G401.6 (cell line): ENCODE measurements at regions not wholly inside any gene's neighbourhood (a gene's known extent, or its start where the extent isn't known, plus 50 kb on each side); places are given as distances from the start of the nearest gene placed in this dataset.

Experiments used
- FAIRE-seq: peaks from 2 replicates; lab custom pipeline; 2012; peaks lifted over from hg19 to GRCh38; lab: Jason Lieb, UNC

DNA sequence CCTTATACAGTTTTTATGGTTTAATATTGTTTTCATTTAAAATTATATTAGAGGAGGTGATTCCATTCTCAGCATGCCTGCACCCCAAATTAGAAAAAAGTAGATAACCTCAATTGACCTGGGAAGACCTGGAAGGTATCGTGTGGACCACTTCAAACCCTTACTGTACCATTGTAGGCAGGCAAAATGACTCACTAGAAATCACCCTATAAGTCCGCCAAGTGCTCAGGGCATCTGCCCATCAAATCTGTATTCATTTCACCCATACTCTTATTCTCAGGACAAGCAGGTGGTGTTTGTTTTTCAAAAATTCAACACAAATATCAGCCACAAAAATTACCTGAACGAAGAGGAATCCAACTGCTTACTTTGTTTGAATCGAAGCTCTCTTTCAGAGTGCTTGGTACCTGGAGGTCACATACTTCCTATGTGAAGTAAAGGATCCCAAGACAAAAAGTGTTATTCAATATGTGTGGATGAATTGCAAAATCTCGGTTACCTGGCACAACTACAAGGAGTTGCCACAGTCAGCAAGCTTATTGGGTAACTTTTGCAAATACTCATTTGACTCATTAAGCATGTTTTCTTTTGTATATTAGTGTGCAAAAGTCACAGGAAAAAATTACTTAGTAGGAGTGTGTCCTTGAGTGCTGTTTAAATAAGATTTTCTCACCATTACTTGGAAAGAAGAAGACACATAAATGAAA is 216.2 kb downstream of the ENC1 start:
- no peak for FAIRE-seq

DNA sequence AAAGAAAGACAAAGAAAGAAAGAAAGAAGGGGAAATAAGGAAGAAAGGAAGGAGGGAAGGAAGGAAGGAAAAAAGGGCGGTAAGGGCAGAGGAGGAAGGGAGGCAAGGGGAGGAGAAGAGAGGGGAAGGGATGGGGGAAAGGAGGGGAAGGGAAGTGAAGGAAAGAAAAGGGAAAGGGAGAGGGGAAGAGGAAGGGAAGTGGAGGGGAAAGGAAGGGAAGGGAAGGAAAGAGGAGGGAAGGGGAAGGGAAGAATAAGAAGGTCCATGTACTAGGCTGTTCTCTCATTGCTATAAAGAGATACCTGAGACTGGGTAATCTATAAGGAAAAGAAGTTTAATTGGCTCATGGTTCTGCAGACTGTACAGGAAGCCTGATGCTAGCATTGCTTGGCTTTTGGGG is 217.1 kb downstream of the ENC1 start:
- no peak for FAIRE-seq

DNA sequence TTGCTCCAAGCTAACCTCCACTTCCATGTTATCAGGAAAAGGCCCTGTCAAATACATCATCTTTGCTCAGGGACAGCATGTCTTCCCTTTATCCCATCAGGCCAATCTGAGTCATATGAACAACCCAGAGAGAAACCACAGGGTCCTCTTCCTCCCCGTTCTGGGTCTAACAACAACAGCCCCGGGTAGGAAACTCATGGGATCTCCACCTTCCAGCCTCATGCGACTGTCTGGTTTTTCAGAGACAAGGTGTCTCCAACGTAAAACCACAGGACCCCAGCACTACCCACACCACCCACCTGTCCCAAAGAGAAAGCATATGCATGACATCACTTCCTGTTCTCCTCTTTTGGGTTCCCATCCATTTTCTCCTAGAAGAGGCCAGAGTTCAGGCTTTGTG is 217.9 kb downstream of the ENC1 start:
- FAIRE-seq = no peak

DNA sequence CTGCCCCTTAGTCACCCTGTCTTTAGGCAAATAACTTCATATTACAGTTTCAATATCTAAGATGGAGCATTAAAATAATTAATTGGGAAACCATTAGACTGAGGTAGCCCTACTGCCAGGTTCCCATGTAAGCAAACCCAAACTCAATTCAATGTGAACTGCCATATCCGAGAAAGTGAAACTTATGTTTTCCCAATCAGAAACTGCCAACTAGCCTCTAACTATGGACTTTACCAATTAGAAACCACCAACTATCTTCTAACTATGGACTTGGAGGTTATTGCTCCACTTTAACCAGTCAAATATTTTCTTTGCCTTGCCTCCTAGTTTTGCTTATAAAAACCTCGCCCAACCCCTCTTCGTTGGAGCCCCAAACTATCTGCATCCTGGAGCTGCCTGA is 218.5 kb downstream of the ENC1 start:
- no peak for FAIRE-seq

DNA sequence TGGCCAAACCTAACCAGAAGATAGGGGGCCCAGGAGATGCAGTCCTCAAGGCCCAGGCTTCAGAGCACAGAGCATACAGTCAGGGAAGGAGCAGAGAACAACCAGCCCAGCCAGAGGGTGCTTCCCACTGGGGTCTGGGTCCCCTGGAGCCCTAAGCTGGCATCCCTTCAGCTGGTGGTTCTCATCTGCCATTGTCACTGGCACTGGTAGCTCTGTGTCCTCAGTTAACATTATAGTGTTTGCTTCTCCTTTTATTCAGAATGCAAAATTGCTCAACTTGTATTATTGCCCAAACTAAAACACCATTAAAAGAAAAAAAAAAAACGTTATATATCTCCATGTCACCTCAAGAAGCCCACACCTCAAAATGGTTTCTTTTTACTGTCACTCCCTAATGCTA is 219.2 kb downstream of the ENC1 start:
- no peak for FAIRE-seq

DNA sequence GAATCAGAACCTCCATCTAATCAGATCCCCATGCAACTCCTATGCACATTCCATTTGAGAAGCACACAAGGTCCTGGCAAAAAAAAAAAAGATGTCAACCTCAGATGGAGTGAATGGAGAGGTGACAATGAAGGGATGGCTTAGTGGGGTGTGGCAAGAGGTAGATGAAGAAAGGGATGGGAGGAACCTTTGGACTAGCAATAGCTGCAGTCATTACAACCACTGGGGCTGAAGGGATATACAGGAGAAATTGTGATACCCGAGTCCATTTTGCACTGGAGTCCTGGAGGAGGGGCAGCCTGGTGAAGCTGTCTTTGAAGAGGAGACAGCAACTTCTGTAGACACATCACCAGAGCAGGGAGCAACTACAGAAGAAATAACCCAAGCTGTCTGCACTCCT is 219.6 kb downstream of the ENC1 start:
- no peak for FAIRE-seq

DNA sequence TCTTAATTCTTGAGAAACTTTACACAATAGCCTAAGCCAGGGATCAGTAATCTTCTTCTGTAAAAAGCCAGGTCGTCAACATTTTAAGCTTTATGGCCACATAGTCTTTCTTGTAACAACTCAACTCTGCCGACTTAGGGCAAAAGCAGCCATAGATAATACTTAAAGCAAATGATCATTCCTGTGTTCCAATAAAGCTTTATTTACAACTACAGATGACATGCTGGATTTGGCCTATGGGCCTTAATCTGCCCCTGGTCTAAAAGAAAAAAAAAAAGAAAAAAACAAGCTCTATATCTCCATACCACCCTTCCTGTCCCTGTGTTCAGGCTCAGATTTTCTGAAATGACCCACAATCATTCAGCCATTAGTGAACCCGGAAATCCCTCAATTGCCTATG is 220.3 kb downstream of the ENC1 start:
- FAIRE-seq = no peak

DNA sequence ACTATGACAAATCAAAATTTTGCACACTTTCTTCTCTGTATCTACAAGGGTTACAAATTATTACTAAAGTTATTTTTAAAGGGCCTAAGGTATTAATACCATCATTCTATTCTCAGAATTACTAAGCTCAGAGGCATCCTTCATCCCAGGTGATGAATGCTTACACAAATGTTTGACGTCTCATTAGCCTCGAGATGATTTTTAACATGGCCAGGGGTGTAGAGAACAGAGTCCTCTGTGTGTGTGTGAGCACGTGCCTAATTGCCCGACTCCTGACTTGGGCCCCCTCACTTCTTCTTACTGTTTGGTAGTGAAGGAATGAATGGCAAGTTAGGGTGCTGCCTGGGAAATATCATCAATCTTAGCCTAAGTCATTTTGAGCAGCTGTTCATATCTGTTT is 221.1 kb downstream of the ENC1 start:
- no peak for FAIRE-seq

DNA sequence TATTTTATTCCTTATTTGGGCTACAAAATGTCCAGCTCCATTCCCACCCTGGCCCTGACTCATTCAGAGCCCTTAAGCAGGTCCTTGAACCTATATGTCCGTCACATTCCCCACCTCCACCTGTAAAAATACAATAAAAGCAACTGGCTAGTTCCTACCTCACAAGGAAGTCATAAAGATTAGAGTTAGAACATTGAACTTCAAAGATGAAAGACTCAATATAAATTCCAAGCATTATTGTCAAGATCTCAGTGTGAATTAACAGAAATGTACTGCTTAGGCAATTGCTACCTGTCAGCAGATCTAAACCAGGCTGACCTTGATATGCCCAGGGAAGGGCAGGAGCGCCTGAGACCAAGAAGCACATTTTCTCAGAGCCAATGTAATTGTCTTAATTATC is 221.8 kb downstream of the ENC1 start:
- no peak for FAIRE-seq

DNA sequence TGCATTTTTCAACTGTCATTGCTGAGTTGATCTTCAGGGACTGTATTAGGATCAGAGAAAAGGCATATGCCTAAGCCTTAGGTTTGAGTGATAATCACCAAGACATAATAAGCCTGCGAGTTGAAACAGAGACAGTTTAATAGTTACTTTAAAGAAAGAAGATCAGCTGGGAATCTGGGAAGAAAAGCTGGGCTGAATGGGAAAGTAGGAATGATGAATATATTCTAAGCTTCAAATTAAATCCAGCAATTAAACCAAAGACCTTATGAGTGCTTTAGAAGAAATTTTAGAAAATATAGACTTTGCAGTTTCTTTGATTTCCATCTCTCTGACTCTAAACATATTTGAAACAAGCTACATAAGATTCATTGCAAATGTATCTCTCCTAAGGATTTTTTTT is 222.3 kb downstream of the ENC1 start:
- no peak for FAIRE-seq

DNA sequence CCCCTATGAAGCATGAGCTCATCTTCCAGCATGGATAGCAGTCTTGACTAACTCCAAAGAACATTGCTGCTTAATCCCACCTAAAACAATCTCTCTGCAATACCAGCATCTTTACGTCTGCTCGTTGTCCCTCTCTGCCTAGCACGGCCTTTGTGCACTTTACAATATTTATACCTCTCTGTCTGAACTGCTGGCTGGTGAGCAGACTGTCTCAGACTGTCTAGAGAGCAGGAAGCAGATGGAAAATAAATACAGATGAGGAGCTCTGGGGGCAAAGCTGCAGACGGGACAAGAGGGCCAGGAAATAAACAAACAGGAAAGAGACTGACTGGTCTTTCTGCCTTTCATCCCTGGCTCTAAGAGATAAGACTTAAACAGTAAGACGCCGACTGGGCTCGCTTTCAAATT is 224.8 kb downstream of the ENC1 start:
- FAIRE-seq = no peak

DNA sequence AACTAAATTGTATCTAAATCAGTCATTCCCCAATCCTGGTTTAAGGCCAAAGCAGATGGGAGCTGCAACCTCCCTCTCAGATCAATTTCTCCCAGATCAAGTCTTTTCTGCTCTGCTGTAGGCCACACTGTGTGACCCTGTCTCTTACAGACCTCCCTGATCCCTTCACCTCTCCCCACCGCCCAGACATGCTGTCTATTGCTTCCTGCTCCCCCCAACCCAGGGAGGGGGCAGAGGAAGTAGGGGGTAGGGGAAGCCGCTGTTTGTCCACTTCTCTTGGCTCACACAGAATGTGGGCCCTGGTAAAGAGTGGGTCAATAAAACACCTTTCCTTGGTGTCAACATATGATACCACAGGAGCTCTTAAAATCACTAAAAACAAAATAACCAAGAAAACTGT is 226.3 kb downstream of the ENC1 start:
- FAIRE-seq = no peak

DNA sequence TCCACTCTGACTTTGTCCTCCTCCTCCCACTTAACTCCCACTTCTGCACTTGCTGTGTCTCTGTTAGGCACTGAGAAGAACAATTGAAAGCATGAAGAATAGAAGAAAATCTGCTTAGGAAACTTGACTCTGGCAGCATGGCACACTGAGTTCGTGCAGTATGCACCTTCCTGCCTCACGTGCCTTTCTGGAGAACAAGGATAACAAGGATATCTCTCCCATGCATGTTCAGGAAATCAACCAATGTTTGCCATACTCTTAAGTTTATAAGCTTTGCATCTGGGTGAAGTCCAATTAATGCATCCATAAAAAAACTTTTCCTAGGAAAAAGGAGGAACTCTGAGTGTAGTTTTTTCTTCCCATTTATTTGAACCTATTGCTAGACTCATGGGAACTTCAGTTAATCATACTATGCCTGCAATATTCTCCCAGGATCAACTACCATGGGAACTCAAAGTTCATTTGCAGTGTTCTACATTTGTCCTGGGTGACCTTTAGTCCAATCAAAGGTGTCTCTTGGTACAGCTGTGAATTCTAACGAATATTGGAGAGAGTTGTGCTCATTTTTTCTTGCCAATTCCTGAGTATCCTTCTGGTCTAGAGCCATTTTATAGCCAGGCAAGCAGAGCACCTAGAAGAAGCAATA is 227.0 kb downstream of the ENC1 start:
- FAIRE-seq = no peak

DNA sequence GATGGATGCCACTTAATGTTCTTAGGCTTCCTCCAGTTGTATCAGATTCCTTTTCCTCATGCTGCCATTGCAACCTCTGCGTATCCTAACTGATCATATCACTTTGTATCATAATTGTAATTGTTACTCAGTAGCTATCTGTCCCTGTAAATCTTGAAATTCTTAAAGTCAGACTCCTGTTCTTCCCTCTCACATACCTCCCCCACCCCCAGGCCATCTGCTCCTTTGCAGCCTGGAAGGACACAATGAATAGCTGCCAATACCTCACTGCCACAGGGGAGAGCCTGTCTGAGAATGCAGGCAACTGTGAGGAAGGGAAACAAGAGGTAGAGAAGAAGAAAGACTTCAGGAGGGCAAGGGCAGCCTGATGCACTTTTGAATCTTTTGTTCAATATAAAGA is 228.5 kb downstream of the ENC1 start:
- no peak for FAIRE-seq

DNA sequence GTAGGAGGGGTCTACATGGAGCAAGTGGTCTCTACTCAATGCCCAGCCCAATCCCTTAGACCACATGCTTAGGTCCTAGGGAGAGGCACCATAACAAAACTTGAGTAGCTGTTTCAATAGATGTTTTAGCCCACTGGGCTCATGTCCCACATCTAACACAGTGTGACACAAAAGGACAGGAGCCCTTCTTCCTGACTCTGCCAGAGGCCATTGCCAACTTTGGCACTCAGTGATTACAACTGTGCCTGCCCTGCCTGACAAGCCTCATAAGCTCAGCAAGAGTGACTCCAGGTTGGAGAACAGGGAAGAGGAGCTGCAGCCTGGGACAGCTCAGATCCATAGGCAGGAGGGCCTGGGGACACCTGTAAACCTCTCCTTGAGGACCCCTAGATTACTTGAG is 230.8 kb downstream of the ENC1 start:
- FAIRE-seq = no peak

DNA sequence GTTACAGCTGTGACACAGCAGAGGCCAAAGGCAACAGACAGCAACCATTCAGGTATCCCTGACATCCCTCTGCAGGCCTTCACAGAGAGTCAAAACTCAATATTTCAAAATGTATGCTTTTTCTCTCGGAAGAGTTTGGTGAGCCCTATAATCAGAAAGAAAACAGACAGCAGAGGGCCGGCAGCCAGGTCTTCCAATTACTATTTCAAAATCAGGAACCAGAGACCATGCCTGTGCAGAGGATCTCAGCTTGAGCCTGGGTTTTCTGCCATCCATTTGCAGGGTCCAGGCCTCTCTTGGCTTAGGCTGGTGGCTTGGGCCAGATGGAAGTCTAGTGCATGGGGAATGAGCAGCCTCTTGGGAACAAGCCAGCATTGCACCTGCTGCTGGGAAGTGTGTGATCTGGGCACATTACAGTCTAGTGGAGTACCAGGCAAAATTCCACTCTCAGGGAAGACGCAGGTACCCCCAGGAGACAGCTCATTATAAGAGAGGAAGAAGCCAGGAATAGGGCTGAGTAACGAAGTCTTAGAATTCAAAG is 231.3 kb downstream of the ENC1 start:
- no peak for FAIRE-seq

DNA sequence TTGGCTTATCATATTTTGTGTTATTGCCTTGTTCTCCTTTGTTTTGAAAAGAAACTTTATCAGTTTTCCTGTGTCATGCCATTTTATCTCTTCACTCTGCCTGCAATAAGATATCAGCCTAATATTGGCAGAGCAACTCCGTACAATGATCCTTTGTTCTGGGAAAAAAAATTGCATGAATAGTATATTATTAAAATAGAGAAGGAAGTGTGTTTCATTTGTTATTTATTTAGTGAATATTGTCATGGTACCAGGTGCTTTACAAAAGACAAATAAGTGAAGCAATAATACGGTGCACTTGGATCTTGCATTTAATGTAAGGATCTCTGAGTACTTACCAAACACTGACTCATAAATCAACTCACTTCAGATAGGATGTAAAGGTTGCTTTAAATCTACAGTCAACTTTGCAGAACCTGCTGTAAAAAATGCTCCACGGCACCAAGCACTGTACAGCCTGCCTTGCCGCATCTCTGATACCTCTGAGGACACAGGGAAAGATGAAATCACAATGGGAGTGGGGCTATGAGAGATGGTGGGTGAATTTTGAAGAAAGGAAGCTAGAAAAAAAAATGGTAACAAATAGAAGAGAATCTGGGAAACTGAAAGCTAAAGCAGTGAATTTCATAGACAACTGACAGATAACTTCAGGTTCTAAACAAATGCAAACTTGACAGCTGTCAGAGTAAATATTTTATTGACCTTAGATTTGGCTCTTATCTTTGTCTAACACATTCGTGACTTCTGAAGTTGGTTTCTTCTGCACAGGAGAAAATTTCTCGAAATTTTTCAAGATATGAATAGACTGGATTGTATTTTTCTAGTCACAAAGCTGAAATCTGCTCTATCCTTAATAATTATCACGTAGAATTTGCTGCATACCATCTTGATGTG is 232.1 kb downstream of the ENC1 start:
- FAIRE-seq = no peak

DNA sequence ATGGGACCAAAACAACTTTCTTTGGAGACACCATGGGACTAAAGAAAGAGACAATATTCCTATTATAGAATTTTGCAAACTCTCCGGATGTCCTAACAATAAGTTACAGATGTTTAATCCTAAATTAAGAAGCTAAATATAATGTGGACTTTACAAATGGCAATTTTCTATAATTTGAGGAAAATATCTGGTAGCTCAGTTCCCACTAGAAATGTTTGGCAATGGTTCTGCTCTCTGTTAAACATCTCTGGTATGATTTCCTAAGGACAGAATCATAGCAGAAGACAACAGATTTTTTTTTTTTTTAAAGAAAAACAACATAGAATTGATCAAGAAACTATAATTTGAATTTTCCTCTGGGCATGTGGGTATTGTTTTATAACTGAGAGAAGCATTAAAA is 232.8 kb downstream of the ENC1 start:
- FAIRE-seq = no peak

DNA sequence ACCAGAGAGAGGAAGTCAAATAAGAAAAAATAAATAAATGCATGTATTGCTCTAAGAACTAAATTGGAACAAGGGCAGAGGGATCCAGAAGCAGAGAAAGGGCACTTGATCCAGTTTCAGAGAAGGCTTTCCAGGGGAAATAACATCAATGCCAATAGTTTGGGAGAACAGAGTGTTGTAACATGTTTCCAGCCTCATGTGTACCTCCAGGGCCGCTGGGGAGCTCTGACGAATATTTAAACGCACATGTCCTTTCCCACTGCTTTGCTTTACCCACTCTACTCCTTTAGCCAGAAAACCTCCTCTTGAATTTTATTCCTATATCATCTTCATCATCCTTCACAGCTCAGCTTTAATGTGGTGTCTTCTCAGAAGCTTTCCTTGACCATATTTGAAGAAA is 233.7 kb downstream of the ENC1 start:
- no peak for FAIRE-seq

DNA sequence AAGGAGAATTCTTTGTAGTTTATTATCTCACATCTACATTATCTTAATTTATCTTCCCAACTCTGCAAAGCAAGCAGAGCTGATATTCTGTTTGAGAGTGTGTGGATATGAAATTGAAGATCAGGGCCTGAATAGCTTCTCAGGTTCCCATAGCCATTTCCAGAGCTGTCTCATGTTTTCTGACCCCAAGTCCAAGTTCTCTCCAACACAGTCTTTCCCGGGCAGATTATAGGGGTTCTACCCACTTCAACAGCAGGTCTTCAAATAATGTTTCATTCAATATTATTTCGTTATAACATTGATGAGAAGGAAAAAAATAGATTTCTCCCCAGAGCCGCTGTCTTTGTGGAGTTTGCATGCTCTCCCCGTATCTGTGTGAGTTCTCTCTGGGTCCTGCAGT is 234.9 kb downstream of the ENC1 start:
- no peak for FAIRE-seq

DNA sequence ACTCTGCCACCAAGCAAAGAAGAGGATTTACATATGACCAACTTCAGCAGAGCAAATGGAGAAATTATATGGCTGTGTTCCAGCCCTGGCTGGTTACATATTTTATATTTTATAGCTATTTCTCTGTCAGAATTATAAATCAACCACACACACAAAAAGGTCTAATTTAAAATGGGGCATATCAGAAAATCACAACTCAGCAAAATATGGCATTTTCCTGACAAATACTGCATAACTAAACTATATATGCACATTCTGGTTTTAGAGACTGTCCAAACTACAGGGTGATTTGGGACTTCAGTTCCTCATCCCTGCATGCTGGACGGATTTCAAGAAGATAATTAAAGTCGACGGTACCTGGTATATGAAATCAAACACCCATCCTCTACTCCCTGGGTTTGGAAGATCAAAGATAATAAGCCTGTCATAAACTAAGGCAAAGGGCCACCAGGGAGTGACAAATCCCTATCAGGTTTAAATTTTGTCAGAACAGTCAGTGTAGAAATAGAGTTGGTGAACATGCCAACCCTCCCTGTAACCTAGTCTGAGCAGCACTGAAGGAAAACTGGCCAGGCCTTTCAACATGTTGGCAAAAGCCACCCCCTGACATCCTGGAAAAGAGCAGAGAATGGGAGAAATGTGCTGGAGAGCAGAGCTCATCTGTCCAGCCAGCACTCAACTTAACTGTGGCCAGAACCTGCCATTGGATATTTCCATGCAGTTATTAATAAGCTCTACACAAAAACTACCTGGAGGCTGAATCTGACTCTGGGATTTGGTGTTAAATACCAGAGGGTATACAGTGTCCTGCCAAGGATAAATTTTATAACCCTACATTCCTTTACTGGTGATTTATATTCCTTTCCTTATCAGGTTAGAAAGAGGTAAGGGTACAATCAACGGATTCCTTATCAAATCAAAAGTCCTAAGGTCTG is 235.7 kb downstream of the ENC1 start:
- no peak for FAIRE-seq

DNA sequence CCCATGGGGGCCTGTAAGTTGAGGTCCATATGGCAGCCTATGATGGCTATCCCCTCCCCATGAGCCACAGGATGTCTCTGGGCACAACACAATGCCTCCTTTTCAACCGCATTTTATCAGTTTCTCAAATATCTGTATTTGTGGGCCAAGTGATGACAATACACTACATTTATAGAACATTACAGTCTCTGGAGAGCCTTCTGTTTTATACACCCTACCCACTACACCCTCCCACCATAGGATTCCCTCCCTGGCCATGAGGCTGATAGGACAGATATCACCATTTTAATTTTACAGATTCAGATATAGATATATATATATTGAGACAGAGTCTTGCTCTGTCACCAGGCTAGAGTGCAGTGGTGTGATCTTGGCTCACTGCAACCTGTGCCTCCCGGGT is 236.8 kb downstream of the ENC1 start:
- no peak for FAIRE-seq
